ENCODE measurements at regions not wholly inside any gene's neighbourhood (a gene's known extent, or its start where the extent isn't known, plus 50 kb on each side); places are given as distances from the start of the nearest gene placed in this dataset.
"Not testable (repeated sequence)": the region's sequence is repeated elsewhere in the genome, so short reads cannot be mapped to it uniquely, and the experiment has no call there.

GRCh38 chr14:28294834-28295440 lies 471.6 kb upstream of the FOXG1 start:
- no peak for DNase-seq

GRCh38 chr14:28297559-28297958 lies 469.0 kb upstream of the FOXG1 start:
- DNase-seq: no peak

- no peak for DNase-seq
These were observed 468.4 kb upstream of the FOXG1 start for GRCh38 chr14:28298156-28298555.

- no peak for DNase-seq
These were observed 467.4 kb upstream of the FOXG1 start for GRCh38 chr14:28299227-28299626.

- no peak for DNase-seq
These were observed 466.2 kb upstream of the FOXG1 start for GRCh38 chr14:28300356-28300755.

- DNase-seq: no peak
These were observed 465.4 kb upstream of the FOXG1 start for GRCh38 chr14:28301179-28301578.

- no peak for DNase-seq
These were observed 463.3 kb upstream of the FOXG1 start for GRCh38 chr14:28303248-28303647.

GRCh38 chr14:28305938-28306337 lies 460.6 kb upstream of the FOXG1 start:
- DNase-seq: no peak

GRCh38 chr14:28307506-28307905 lies 459.1 kb upstream of the FOXG1 start:
- DNase-seq: no peak

GRCh38 chr14:28308734-28309133 lies 457.9 kb upstream of the FOXG1 start:
- DNase-seq: no peak

- DNase-seq: not testable (repeated sequence)
These were observed 448.5 kb upstream of the FOXG1 start for GRCh38 chr14:28317890-28318675.

GRCh38 chr14:28321475-28322244 lies 444.9 kb upstream of the FOXG1 start:
- no peak for DNase-seq

GRCh38 chr14:28323366-28323765 lies 443.2 kb upstream of the FOXG1 start:
- DNase-seq: no peak

GRCh38 chr14:28323951-28324741 lies 442.4 kb upstream of the FOXG1 start:
- no peak for DNase-seq

GRCh38 chr14:28340816-28341215 lies 425.8 kb upstream of the FOXG1 start:
- DNase-seq: no peak

- DNase-seq: no peak
These were observed 422.2 kb upstream of the FOXG1 start for GRCh38 chr14:28344381-28344780.

GRCh38 chr14:28348797-28349196 lies 417.8 kb upstream of the FOXG1 start:
- no peak for DNase-seq

GRCh38 chr14:28356819-28357218 lies 409.8 kb upstream of the FOXG1 start:
- DNase-seq: no peak

GRCh38 chr14:28361486-28361885 lies 405.1 kb upstream of the FOXG1 start:
- no peak for DNase-seq

- no peak for DNase-seq
These were observed 401.1 kb upstream of the FOXG1 start for GRCh38 chr14:28365510-28365909.

GRCh38 chr14:28373721-28374120 lies 392.9 kb upstream of the FOXG1 start:
- no peak for DNase-seq

- no peak for DNase-seq
These were observed 391.3 kb upstream of the FOXG1 start for GRCh38 chr14:28375295-28375694.

- DNase-seq: no peak
These were observed 384.9 kb upstream of the FOXG1 start for GRCh38 chr14:28381656-28382055.
